ENCODE measurements at regions not wholly inside any gene's neighbourhood (a gene's known extent, or its start where the extent isn't known, plus 50 kb on each side); places are given as distances from the start of the nearest gene placed in this dataset.

GRCh38 chr13:90430127-90430526 lies 917.4 kb upstream of the MIR17HG start:
- no peak for TF ChIP-seq POLR2A (IDR thresholded peaks at IDR 0.05)
- TF ChIP-seq, protein P1, sequence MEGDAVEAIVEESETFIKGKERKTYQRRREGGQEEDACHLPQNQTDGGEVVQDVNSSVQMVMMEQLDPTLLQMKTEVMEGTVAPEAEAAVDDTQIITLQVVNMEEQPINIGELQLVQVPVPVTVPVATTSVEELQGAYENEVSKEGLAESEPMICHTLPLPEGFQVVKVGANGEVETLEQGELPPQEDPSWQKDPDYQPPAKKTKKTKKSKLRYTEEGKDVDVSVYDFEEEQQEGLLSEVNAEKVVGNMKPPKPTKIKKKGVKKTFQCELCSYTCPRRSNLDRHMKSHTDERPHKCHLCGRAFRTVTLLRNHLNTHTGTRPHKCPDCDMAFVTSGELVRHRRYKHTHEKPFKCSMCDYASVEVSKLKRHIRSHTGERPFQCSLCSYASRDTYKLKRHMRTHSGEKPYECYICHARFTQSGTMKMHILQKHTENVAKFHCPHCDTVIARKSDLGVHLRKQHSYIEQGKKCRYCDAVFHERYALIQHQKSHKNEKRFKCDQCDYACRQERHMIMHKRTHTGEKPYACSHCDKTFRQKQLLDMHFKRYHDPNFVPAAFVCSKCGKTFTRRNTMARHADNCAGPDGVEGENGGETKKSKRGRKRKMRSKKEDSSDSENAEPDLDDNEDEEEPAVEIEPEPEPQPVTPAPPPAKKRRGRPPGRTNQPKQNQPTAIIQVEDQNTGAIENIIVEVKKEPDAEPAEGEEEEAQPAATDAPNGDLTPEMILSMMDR (IDR thresholded peaks at IDR 0.05) = no peak
